Immature natural killer cell (primary cell): ENCODE measurements at regions not wholly inside any gene's neighbourhood (a gene's known extent, or its start where the extent isn't known, plus 50 kb on each side); places are given as distances from the start of the nearest gene placed in this dataset.

ENCODE experiments used
- DNase-seq, 3 donors: peaks; one replicate each; pipeline ENCODE4 v3.0.0; 2022; ENCODE audit warnings: mixed read lengths in 1 of 3
- H3K27ac Mint-ChIP-seq, 6 donors: one replicate each; pipeline ENCODE4 v1.8.0; 2020; ENCODE audit warnings: mixed read lengths in 6 of 6, mild to moderate bottlenecking in 5 of 6, inconsistent platforms in 4 of 6, moderate library complexity in 3 of 6
- H3K27me3 Mint-ChIP-seq, 3 donors: one replicate each; pipeline ENCODE4 v1.8.0; 2020 to 2021; ENCODE audit warnings: low read depth in 3 of 3, mild to moderate bottlenecking in 3 of 3, mixed read lengths in 3 of 3, moderate library complexity in 3 of 3, inconsistent platforms in 1 of 3
- H3K36me3 Mint-ChIP-seq, 3 donors: one replicate each; pipeline ENCODE4 v1.8.0; 2020; ENCODE audit warnings: mixed read lengths in 3 of 3, inconsistent platforms in 2 of 3, mild to moderate bottlenecking in 2 of 3
- H3K4me1 Mint-ChIP-seq, 2 donors: one replicate each; pipeline ENCODE4 v1.8.0; 2020; ENCODE audit warnings: inconsistent platforms in 2 of 2, mild to moderate bottlenecking in 2 of 2, mixed read lengths in 2 of 2, moderate library complexity in 1 of 2
- H3K4me3 Mint-ChIP-seq, 5 donors: one replicate each; pipeline ENCODE4 v1.8.0; 2020; ENCODE audit warnings: mild to moderate bottlenecking in 5 of 5, mixed read lengths in 5 of 5, inconsistent platforms in 3 of 5, moderate library complexity in 3 of 5
- H3K9me3 Mint-ChIP-seq, 6 donors: one replicate each; pipeline ENCODE4 v1.8.0; 2020; ENCODE audit warnings: mild to moderate bottlenecking in 6 of 6, mixed read lengths in 6 of 6, inconsistent platforms in 4 of 6, moderate library complexity in 3 of 6

DNA sequence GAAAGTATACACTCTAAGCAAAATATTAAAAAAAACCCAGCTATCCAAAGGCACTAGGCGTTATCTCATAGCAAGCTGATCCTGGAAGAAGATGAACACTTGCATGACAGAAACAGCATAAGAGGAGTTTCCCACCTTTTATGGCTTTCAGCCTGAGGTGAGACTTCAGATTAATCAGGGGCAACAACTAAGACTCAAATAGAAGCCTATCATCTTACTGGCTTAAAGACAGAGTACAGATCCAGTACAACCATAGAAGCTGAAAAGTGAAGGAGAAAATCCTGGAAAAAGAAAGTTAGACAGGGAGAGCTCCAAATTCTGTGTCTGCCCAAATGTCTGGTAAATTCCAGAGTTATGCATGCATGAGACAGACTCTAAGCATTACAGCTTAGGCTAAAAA, 360.8 kb upstream of the KCNN2 start:
- Mint-ChIP-seq H3K4me3 (no peak overlapping the region), H3K27ac (no peak overlapping the region), H3K9me3 (peaks cover 0 to 14% (median 2%) of the 10 kb centered on the region in 6 donors), H3K4me1 (no peaks in the 10 kb centered on the region), H3K27me3 (peaks cover 0 to 2% (median 0%) of the 10 kb centered on the region in 3 donors), H3K36me3 (no peaks in the 10 kb centered on the region)
- DNase-seq: no peak

DNA sequence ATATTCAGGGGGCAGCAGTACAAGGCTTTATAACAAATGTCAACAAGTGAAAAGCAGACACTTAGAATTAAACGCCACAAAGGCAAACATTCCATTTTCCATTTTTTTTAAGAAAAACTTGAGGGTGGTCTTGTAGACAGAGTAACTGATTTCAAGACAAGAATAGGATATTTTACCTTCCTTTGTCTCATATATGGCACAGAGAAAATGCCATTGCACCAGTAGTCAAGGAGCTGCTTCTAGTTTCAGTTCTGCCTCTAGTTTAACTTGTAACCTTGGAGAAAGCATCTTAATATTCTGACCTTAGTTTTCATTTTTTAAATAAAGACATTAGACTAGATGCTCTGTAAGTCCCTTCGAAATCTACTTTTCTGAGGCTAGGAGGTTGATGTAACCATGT, 355.3 kb upstream of the KCNN2 start:
- Mint-ChIP-seq H3K27me3 (no peaks in the 10 kb centered on the region), H3K36me3 (no peaks in the 10 kb centered on the region)

DNA sequence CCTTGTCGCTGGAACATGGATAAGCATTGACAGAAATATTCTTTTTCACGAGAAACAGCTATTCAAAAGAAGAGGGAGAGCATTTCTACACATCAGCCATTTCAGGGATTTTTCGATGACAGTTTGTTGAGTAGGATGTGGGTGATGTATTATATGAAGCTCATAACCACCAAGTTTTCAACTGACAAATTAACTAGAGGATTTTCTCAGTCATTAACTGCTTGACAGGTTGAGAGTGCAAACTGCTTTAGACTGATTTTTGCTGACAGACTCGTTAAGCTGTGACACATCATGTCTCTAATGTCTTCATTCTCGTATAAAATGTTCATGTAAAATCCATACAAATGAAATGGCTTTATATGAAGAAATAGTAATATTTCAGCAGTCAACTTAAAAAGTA, 354.2 kb upstream of the KCNN2 start:
- Mint-ChIP-seq H3K36me3 (no peaks in the 10 kb centered on the region), H3K27ac (no peak overlapping the region), H3K9me3 (peaks cover 0 to 20% (median 5%) of the 10 kb centered on the region in 6 donors), H3K4me1 (no peaks in the 10 kb centered on the region), H3K4me3 (no peak overlapping the region), H3K27me3 (no peaks in the 10 kb centered on the region)
- DNase-seq: no peak

More for the DNA sequence above, 355.3 kb upstream of the KCNN2 start:
- no peak for DNase-seq
- Mint-ChIP-seq H3K4me3 (no peak overlapping the region), H3K9me3 (peaks cover 0 to 17% (median 4%) of the 10 kb centered on the region in 6 donors), H3K27ac (no peak overlapping the region), H3K4me1 (no peaks in the 10 kb centered on the region)

DNA sequence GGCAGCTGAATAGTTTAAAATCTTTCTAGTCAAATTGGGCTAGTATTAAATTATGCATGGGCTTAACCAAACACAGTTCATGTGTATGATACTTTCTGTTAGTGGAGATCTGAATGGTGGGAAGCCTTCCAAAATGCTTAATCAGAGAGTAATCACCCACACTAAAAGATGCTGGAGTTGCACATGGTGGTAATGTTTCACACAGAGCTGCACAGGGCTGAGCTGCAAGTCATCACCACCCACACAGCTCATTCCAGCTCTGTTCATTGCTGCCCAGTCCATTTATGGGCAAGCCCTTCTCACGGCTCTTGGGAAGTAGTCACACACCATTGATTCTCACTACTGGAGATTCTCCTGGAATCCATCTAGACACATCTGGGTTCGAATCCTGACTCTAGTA, 351.5 kb upstream of the KCNN2 start:
- Mint-ChIP-seq H3K9me3 (peaks cover 0 to 32% (median 5%) of the 10 kb centered on the region in 6 donors), H3K4me3 (no peak overlapping the region), H3K4me1 (no peaks in the 10 kb centered on the region), H3K36me3 (no peaks in the 10 kb centered on the region), H3K27me3 (no peaks in the 10 kb centered on the region), H3K27ac (no peak overlapping the region)
- no peak for DNase-seq

- Mint-ChIP-seq H3K4me1 (no peaks in the 10 kb centered on the region), H3K27ac (no peak overlapping the region), H3K4me3 (no peak overlapping the region), H3K36me3 (no peaks in the 10 kb centered on the region), H3K9me3 (peaks cover 5 to 34% (median 8%) of the 10 kb centered on the region in 6 donors), H3K27me3 (peaks cover 0 to 3% (median 0%) of the 10 kb centered on the region in 3 donors)
- DNase-seq: no peak
These were observed 343.7 kb upstream of the KCNN2 start for GRCh38 chr5:114018186-114018585.

- Mint-ChIP-seq H3K27me3 (peaks cover 0 to 2% (median 1%) of the 10 kb centered on the region in 3 donors), H3K36me3 (no peaks in the 10 kb centered on the region), H3K4me3 (no peak overlapping the region), H3K9me3 (peaks cover 0 to 32% (median 11%) of the 10 kb centered on the region in 6 donors), H3K27ac (no peak overlapping the region), H3K4me1 (no peaks in the 10 kb centered on the region)
- DNase-seq: no peak
These were observed 323.1 kb upstream of the KCNN2 start for GRCh38 chr5:114038756-114039155.

DNA sequence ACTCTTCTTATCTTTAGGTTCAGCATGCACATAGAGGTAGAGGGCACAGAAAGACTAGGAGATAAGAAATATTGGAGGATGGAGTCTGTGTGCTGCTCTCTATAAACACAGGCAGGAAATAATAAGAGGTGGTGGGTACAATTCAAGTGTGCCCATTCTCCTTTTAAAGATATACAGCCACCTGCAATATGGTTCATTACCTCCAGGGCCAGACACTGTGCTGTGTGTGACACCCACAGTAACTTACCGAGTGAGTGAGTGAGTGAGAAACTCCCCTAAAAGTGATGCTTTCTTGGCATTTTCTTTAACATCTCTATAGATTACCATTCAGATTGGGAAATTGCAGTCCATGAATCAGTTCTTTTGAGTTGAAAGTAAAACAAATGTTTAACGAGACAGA, 311.8 kb upstream of the KCNN2 start:
- no peak for DNase-seq
- peaks cover 2 to 9% (median 4%) of the 10 kb centered on the region in 3 donors for H3K27me3 Mint-ChIP-seq
- no peaks in the 10 kb centered on the region for H3K4me1 Mint-ChIP-seq
- H3K9me3 Mint-ChIP-seq: peaks cover 0 to 20% (median 4%) of the 10 kb centered on the region in 6 donors
- H3K4me3 Mint-ChIP-seq: no peak overlapping the region
- no peaks in the 10 kb centered on the region for H3K36me3 Mint-ChIP-seq
- no peak overlapping the region for H3K27ac Mint-ChIP-seq

GRCh38 chr5:114053372-114053771, 308.5 kb upstream of the KCNN2 start:
- Mint-ChIP-seq H3K9me3 (peaks cover 3 to 31% (median 11%) of the 10 kb centered on the region in 6 donors), H3K36me3 (peaks cover 0 to 3% (median 0%) of the 10 kb centered on the region in 3 donors), H3K4me1 (no peaks in the 10 kb centered on the region), H3K4me3 (no peak overlapping the region), H3K27me3 (peaks cover 9 to 22% (median 9%) of the 10 kb centered on the region in 3 donors), H3K27ac (no peak overlapping the region)
- DNase-seq: no peak

GRCh38 chr5:114054594-114054993, 307.3 kb upstream of the KCNN2 start:
- H3K9me3 Mint-ChIP-seq: peaks cover 4 to 34% (median 14%) of the 10 kb centered on the region in 6 donors
- H3K27me3 Mint-ChIP-seq: peaks cover 9 to 22% (median 9%) of the 10 kb centered on the region in 3 donors
- H3K36me3 Mint-ChIP-seq: peaks cover 0 to 3% (median 0%) of the 10 kb centered on the region in 3 donors
- H3K4me3 Mint-ChIP-seq: no peak overlapping the region
- no peak for DNase-seq
- no peak overlapping the region for H3K27ac Mint-ChIP-seq
- no peaks in the 10 kb centered on the region for H3K4me1 Mint-ChIP-seq

GRCh38 chr5:114055318-114056184, 306.3 kb upstream of the KCNN2 start:
- no peak for DNase-seq
- peaks cover 0 to 3% (median 0%) of the 10 kb centered on the region in 3 donors for H3K36me3 Mint-ChIP-seq
- no peaks in the 10 kb centered on the region for H3K4me1 Mint-ChIP-seq
- peaks cover 4 to 34% (median 14%) of the 10 kb centered on the region in 6 donors for H3K9me3 Mint-ChIP-seq
- H3K27me3 Mint-ChIP-seq: peaks cover 9 to 22% (median 9%) of the 10 kb centered on the region in 3 donors
- no peak overlapping the region for H3K27ac Mint-ChIP-seq
- no peak overlapping the region for H3K4me3 Mint-ChIP-seq

DNA sequence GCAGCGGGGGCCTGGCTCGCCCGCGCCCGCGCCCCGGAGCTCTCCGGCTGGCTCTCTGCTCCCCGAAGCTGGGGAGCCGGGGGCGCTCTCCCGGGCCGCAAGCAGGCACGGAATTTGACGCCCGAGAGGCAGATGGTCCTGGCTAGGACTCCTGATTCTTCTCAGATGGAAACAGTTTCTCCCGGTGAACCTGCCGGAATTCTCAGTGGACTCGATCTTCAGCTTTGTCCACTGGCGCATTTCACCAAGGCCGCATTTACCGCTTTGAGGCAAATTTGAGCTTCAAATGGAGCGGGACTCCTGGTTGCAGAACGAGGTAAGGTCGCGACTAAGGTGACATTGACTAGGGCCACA, 305.7 kb upstream of the KCNN2 start:
- Mint-ChIP-seq H3K4me1 (no peaks in the 10 kb centered on the region), H3K36me3 (peaks cover 0 to 3% (median 0%) of the 10 kb centered on the region in 3 donors), H3K27ac (no peak overlapping the region), H3K9me3 (peaks cover 4 to 34% (median 14%) of the 10 kb centered on the region in 6 donors), H3K27me3 (peaks cover 9 to 22% (median 9%) of the 10 kb centered on the region in 3 donors), H3K4me3 (no peak overlapping the region)
- no peak for DNase-seq

GRCh38 chr5:114060866-114061265, 301.0 kb upstream of the KCNN2 start:
- Mint-ChIP-seq H3K9me3 (peaks cover 1 to 21% (median 10%) of the 10 kb centered on the region in 6 donors), H3K27me3 (peaks cover 4 to 9% (median 8%) of the 10 kb centered on the region in 3 donors), H3K36me3 (peaks cover 0 to 3% (median 0%) of the 10 kb centered on the region in 3 donors)

GRCh38 chr5:114062932-114063867, 298.7 kb upstream of the KCNN2 start:
- Mint-ChIP-seq H3K4me1 (no peaks in the 10 kb centered on the region), H3K4me3 (no peak overlapping the region), H3K27me3 (peaks cover 0 to 2% (median 0%) of the 10 kb centered on the region in 3 donors), H3K27ac (no peak overlapping the region), H3K36me3 (no peaks in the 10 kb centered on the region), H3K9me3 (peaks cover 0 to 7% (median 4%) of the 10 kb centered on the region in 6 donors)
- DNase-seq: no peak

More at GRCh38 chr5:114060866-114061265, 301.0 kb upstream of the KCNN2 start:
- Mint-ChIP-seq H3K4me3 (no peak overlapping the region), H3K4me1 (no peaks in the 10 kb centered on the region), H3K27ac (no peak overlapping the region)
- no peak for DNase-seq

- Mint-ChIP-seq H3K4me1 (no peaks in the 10 kb centered on the region), H3K27me3 (peaks cover 0 to 2% (median 0%) of the 10 kb centered on the region in 3 donors), H3K9me3 (peaks cover 0 to 2% (median 0%) of the 10 kb centered on the region in 6 donors), H3K4me3 (no peak overlapping the region), H3K36me3 (no peaks in the 10 kb centered on the region), H3K27ac (no peak overlapping the region)
- no peak for DNase-seq
These were observed 296.0 kb upstream of the KCNN2 start for GRCh38 chr5:114065912-114066311.
